Sigmoid colon (tissue), 6 donors: ENCODE measurements at regions not wholly inside any gene's neighbourhood (a gene's known extent, or its start where the extent isn't known, plus 50 kb on each side); places are given as distances from the start of the nearest gene placed in this dataset.

Source experiments
- DNase-seq: peaks from one replicate; pipeline ENCODE4 v3.0.0-alpha.2; 2019
- H3K27ac ChIP-seq, 4 donors: fragments of 200-600 bp; sonication (generic); one replicate each; pipeline ENCODE4 v1.5.1; 2016 to 2019; ENCODE audit warnings: mild to moderate bottlenecking in 1 of 4
- H3K27me3 ChIP-seq, 3 donors: fragments of 200-600 bp; sonication (generic); one replicate each; pipeline ENCODE4 v1.5.1; 2019; ENCODE audit warnings: mild to moderate bottlenecking in 1 of 3
- H3K36me3 ChIP-seq, 4 donors: fragments of 200-600 bp; sonication (generic); one replicate each; pipeline ENCODE4 v1.5.1; 2016 to 2019
- H3K4me1 ChIP-seq, 4 donors: fragments of 200-600 bp; sonication (generic); one replicate each; pipeline ENCODE4 v1.5.1; 2017 to 2019
- H3K4me3 ChIP-seq, 4 donors: fragments of 200-600 bp; sonication (generic); one replicate each; pipeline ENCODE4 v1.5.1; 2017 to 2019; ENCODE audit warnings: mild to moderate bottlenecking in 2 of 4, moderate library complexity in 1 of 4
- H3K9me3 ChIP-seq, 4 donors: fragments of 200-600 bp in 3 of 4; sonication (generic) in 3 of 4; one replicate each; pipeline versions ENCODE4 v1.5.1 to v1.6.1; 2013 to 2019
- EP300 ChIP-seq, 4 donors: sonication (generic); formaldehyde crosslinking; IDR thresholded peaks; one replicate each; pipeline ENCODE4 v1.6.1; 2017; ENCODE audit warnings: antibody characterized with exemption in 4 of 4
- POLR2A ChIP-seq, 2 donors: fragments of 450-650 bp; IDR thresholded peaks; one replicate each; pipeline ENCODE4 v1.6.1; 2016; ENCODE audit warnings: antibody characterized with exemption in 2 of 2, mild to moderate bottlenecking in 2 of 2, moderate library complexity in 2 of 2
- POLR2AphosphoS5 ChIP-seq, 4 donors: sonication (generic); formaldehyde crosslinking; IDR thresholded peaks; one replicate each; pipeline ENCODE4 v1.6.1; 2017; ENCODE audit warnings: antibody characterized with exemption in 4 of 4
- WGBS, 2 donors: extraction: QIAGEN DNeasy Blood & Tissue Kit; methylation state at CpG; one replicate each; pipeline ENCODE4 v1.1.7; 2013; 5-methylcytosine and 5-hydroxymethylcytosine counted together
- intact Hi-C: fragments of 100-400 bp; cut with DNase I; formaldehyde crosslinking; loops from one replicate; pipeline ENCODE4 v1.15.1; 2023
- TF ChIP-seq, protein P1 (sequence below), 4 experiments: fragments of 450-650 bp in 3 of 4; fragments of 200-600 bp in 1 of 4; IDR thresholded peaks; one replicate each; pipeline ENCODE4 v1.5.1; 2016 to 2019; ENCODE audit warnings: antibody characterized with exemption in 4 of 4, mild to moderate bottlenecking in 3 of 4, moderate library complexity in 2 of 4
- donor health status: healthy with polysubstance abuse.
- donor health status: healthy.

DNA sequence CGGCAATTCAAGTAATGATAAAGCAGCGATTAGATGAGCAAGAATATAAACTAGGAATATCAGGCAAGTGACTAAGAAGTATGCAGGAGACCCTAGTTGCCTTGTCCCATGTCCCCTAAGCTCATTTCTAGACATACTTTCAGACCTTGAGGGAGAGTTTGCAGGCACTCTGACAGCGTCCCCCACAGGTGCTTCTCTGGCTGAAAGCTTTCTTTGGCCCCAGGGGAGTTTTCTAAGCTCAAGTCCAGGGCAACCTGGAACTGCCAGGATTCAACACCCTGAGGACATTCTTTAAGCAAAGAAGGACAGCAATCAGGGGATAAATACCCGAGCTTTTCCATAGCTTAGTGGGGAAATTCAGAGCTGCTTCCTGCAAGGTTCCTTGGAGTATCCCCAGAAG, 308.1 kb upstream of the CHST9 start:
- Histone ChIP-seq H3K4me3 (no peak overlapping the region), H3K36me3 (no peaks in the 10 kb centered on the region), H3K27ac (no peak overlapping the region), H3K27me3 (no peaks in the 10 kb centered on the region), H3K4me1 (no peaks in the 10 kb centered on the region), H3K9me3 (no peaks in the 10 kb centered on the region)
- 76 to 83% methylated on average over 4 of the region's 4 CpGs for WGBS, 2 donors
- intact Hi-C loops: no loop called here
- TF ChIP-seq POLR2A (IDR thresholded peaks at IDR 0.05) (no peak), EP300 (IDR thresholded peaks at IDR 0.05) (no peak), POLR2AphosphoS5 (IDR thresholded peaks at IDR 0.05) (no peak)
- TF ChIP-seq, protein P1, sequence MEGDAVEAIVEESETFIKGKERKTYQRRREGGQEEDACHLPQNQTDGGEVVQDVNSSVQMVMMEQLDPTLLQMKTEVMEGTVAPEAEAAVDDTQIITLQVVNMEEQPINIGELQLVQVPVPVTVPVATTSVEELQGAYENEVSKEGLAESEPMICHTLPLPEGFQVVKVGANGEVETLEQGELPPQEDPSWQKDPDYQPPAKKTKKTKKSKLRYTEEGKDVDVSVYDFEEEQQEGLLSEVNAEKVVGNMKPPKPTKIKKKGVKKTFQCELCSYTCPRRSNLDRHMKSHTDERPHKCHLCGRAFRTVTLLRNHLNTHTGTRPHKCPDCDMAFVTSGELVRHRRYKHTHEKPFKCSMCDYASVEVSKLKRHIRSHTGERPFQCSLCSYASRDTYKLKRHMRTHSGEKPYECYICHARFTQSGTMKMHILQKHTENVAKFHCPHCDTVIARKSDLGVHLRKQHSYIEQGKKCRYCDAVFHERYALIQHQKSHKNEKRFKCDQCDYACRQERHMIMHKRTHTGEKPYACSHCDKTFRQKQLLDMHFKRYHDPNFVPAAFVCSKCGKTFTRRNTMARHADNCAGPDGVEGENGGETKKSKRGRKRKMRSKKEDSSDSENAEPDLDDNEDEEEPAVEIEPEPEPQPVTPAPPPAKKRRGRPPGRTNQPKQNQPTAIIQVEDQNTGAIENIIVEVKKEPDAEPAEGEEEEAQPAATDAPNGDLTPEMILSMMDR (IDR thresholded peaks at IDR 0.05): no peak
- no peak for DNase-seq

DNA sequence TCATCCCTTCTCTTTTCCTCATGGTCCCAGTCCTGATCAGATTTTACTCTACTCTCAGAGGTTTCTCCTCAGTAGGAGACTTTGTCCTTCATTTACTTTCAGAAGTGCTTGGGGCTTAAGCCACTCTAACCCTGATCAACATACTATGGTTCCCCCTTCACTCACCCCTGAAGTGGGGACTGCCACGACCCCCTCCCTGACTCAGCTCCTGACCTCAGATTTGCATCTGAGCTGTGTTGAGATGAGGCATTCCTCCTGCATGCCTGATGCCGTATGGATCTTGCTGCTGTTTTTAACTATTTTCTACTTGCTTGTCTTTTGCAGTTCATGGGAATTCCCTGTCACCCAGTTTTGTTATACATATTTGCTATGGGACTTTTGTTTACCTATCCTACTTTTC, 306.7 kb upstream of the CHST9 start:
- 51 to 53% methylated on average over 2 of the region's 2 CpGs for WGBS, 2 donors
- no peaks in the 10 kb centered on the region for H3K36me3 ChIP-seq
- H3K9me3 ChIP-seq: no peaks in the 10 kb centered on the region
- DNase-seq: no peak
- H3K4me1 ChIP-seq: no peaks in the 10 kb centered on the region
- no peak overlapping the region for H3K4me3 ChIP-seq
- no peak overlapping the region for H3K27ac ChIP-seq
- H3K27me3 ChIP-seq: no peaks in the 10 kb centered on the region
- intact Hi-C loops: no loop called here
- TF ChIP-seq, protein P1 (IDR thresholded peaks at IDR 0.05): no peak
- TF ChIP-seq EP300 (IDR thresholded peaks at IDR 0.05) (no peak), POLR2AphosphoS5 (IDR thresholded peaks at IDR 0.05) (no peak)

DNA sequence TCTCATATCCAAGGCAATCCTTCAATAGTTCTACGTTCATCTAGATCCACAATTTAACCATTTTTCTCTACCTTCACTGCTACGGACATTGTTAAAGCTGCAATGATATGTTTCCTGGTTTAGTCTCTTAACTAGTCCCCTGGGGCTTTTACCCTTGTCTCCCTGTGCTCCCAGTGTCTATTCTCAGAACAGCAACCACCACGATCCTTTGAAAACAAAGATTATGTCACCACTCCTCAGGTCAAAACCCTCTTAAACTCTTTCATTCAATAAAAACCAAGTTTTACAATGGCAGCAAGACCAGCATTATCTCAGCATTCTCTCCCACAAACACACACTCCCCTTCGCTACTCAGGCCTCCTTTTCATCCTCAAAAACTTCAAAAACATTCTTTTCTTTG, 298.2 kb upstream of the CHST9 start:
- no peak for TF ChIP-seq POLR2AphosphoS5 (IDR thresholded peaks at IDR 0.05)
- no peak for TF ChIP-seq EP300 (IDR thresholded peaks at IDR 0.05)
- TF ChIP-seq POLR2A (IDR thresholded peaks at IDR 0.05): no peak
- WGBS, 2 donors: 65 to 71% methylated on average over 4 of the region's 4 CpGs
- intact Hi-C loops: no loop called here
- no peaks in the 10 kb centered on the region for H3K27me3 ChIP-seq
- H3K36me3 ChIP-seq: no peaks in the 10 kb centered on the region
- peaks cover 0 to 11% (median 0%) of the 10 kb centered on the region in 4 donors for H3K4me1 ChIP-seq
- no peaks in the 10 kb centered on the region for H3K9me3 ChIP-seq
- H3K4me3 ChIP-seq: no peak overlapping the region
- DNase-seq: no peak
- H3K27ac ChIP-seq: no peak overlapping the region

DNA sequence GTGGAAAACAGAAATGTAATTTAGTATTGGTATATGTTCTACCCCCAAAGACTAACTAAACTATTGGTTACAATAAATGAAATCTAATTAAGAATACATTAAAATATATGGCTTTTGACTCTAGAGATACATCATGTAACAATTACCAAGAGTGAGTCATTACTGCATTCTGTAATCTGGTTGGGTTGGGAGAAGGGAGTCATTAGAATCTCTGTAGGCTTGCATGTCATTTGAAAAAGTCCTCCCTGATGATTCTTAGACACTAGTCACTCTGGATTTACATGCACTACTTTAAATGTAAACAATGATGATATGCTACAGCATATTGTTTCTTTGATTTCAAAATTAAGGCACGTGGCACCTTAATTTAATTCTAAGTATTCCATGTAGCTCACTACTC, 293.4 kb upstream of the CHST9 start:
- TF ChIP-seq, protein P1 (IDR thresholded peaks at IDR 0.05): no peak
- TF ChIP-seq POLR2AphosphoS5 (IDR thresholded peaks at IDR 0.05): no peak
- DNase-seq: no peak
- no peaks in the 10 kb centered on the region for H3K27me3 ChIP-seq
- H3K27ac ChIP-seq: no peak overlapping the region
- intact Hi-C loops: loop anchor here (10.0 kb wide), 1 partner anchor 416 kb away; no protein-coding TSS in a partner anchor
- H3K36me3 ChIP-seq: no peaks in the 10 kb centered on the region
- H3K4me3 ChIP-seq: no peak overlapping the region
- no peaks in the 10 kb centered on the region for H3K4me1 ChIP-seq
- H3K9me3 ChIP-seq: no peaks in the 10 kb centered on the region
- 0% methylated on average over 1 of the region's 1 CpG for WGBS, 2 donors

DNA sequence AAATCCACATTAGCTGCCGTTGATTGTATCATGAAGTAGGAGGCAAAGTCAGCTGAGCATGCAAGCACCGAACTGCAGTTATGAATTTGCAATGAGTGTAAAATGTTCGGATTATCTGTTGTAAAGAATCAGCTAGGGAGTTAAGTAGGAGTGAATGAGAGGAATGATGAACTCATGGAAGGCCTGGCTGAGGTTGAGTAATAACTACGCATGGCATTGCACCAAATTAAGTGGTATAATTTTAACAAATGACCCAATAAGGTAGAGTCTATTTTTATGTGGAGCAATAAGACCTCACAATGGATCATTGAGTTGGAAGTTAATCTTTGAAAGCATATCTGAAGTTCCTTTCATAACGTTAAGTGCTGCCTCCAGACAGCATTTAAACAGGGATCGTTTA, 288.2 kb upstream of the CHST9 start:
- no peaks in the 10 kb centered on the region for H3K4me1 ChIP-seq
- DNase-seq: no peak
- H3K27me3 ChIP-seq: no peaks in the 10 kb centered on the region
- no peaks in the 10 kb centered on the region for H3K9me3 ChIP-seq
- no peaks in the 10 kb centered on the region for H3K36me3 ChIP-seq
- TF ChIP-seq EP300 (IDR thresholded peaks at IDR 0.05) (no peak), POLR2AphosphoS5 (IDR thresholded peaks at IDR 0.05) (no peak), POLR2A (IDR thresholded peaks at IDR 0.05) (no peak)
- TF ChIP-seq, protein P1 (IDR thresholded peaks at IDR 0.05): no peak
- WGBS, 2 donors: 21 to 73% methylated on average over 6 of the region's 6 CpGs
- H3K4me3 ChIP-seq: no peak overlapping the region
- intact Hi-C loops: loop anchor here (10.0 kb wide), 1 partner anchor 421 kb away; no protein-coding TSS in a partner anchor
- H3K27ac ChIP-seq: no peak overlapping the region
